Cardiac fibroblast (primary cell): ENCODE measurements at regions not wholly inside any gene's neighbourhood (a gene's known extent, or its start where the extent isn't known, plus 50 kb on each side); places are given as distances from the start of the nearest gene placed in this dataset.

Experiments
- DNase-seq, 2 donors: peaks; one replicate each; pipeline versions ENCODE4 v3.0.0 to v3.0.0-alpha.2; 2010; ENCODE audit warnings: low read depth in 2 of 2
- H3K4me3 ChIP-seq, 2 donors: replicated peaks in 1 of 2; 1 replicate in 1 of 2; 2 replicates in 1 of 2; pipeline ENCODE4 v1.5.1; 2011; ENCODE audit warnings: low read depth in 2 of 2, low read length in 2 of 2, mild to moderate bottlenecking in 2 of 2, moderate library complexity in 1 of 2
- CTCF ChIP-seq: IDR thresholded peaks from one replicate; pipeline ENCODE4 v1.5.1; 2011; ENCODE audit warnings: low read depth, mild to moderate bottlenecking, low read length, inconsistent platforms

GRCh38 chrX:15163131-15163530 is 106.8 kb downstream of the ASB9 start:
- no peak overlapping the region for H3K4me3 ChIP-seq
- TF ChIP-seq CTCF: no peak
- no peak for DNase-seq

DNA sequence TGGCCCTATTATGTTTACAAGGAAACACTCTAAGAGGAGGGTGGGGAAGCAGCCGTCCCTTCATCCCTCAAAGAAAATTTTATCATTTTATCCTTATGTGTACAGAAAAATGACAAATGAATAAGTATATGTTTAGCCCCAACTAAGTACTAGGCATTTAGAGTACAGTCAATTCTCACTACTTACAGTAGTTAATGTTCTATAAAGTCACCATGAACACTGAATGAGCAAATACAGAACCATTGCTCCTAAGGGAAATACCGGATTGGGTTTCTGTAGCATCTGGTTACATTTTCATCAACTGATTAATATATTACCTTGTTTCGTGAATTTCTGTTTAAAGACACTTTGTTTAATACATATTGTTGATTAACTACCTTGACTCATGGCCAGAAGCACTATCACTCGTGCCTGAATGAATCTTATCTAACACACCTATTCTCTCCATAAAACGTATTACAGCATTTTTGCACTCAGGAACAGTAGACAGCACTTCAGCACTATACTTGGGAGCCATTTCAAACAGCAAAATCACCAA is 109.3 kb downstream of the ASB9 start:
- no peak overlapping the region for H3K4me3 ChIP-seq
- TF ChIP-seq CTCF: no peak
- DNase-seq: no peak

DNA sequence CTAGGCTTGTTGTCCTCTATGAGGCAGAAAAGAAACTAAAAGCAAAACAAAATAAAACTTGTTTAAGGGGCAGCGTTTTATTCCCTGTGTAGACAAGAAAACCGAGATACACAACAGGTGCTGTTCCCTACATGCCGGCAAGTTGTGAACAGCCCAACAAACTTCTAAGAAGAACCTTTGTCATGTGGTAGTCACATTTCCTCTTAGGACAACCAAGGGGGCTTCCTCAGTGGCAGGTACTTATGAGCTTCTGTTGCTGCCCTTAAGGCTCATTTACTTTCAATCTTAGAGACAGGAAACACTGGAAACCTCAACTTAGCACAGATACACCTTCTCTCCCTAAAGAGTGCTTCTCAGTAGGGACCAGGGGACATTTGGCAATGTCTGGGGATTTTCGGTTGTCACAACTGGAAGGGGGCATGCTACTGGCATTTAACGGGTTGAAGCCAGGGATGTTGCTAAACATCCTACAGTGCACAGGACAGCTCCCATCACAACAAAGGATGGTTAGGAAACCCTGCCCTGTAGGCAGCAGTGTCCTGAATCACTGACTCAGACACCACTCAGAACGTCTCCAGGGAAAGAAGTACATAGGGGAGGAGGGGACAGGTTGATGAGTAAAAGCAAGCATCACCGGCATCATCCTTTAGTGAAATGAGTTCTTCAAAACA is 111.0 kb downstream of the ASB9 start:
- DNase-seq: no peak
- no peak for TF ChIP-seq CTCF
- H3K4me3 ChIP-seq: no peak overlapping the region

DNA sequence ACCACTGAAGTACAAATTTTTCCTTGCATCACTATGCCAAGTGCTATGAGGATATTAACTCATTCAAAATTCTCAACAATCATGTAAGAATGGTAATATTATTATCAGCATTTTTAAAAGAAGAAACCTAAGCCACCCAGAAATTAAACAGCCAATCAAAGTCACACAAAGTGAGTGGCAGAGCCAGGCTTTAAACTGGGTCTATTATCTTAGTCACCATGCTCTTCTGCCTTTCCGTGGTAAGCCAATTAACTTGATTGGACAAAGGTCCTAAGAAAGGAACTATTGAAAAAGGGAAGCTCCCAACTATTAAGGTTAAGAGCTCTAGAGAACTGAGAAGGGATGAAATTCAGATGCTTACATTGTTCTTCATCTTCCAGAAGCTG is 111.5 kb downstream of the ASB9 start:
- no peak for DNase-seq
- no peak overlapping the region for H3K4me3 ChIP-seq
- no peak for TF ChIP-seq CTCF

- H3K4me3 ChIP-seq: no peak overlapping the region
- TF ChIP-seq CTCF: no peak
- no peak for DNase-seq
These were observed 112.3 kb downstream of the ASB9 start for GRCh38 chrX:15157624-15158023.

DNA sequence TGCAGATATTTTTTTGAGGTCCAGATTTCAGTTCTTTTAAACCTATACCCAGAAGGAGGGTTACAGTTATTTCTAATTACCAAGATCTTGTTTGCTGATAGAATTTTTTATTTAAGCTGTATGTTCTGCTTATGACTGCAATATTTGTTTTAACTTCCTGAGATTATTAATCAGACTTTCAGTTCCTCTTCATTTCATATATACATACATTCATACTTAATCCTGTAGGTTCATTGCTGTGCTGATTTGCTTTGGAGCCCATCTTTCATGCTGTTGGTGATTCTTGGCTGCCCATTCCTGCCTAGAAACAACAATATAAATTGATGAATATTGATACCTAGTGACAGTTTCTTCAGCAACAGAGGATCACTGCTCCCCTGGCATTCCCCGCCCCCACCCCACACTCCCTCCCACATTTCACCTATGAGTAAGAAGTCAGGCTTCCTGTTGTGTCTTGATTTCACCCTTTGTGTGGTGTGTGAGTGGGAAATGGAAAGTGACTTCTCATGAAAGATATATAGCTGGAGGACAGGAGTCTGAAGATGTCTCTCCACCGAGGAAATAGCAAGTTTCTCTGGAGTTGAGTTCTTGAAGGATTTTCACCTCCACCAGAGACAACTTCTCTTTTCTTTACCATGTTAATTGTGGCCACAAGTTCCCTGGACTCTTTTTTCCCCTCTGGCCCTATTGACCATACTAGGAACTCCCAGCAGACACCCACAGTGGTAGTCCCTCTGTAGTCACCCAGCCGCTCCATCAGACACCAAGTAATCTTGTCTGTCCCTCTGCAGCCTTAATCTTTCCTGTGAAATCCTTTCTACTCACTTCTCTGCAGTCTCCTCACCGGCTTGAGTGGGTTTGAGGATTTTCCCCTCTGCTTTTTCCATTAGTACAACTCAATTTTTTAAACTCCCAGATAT is 118.4 kb downstream of the ASB9 start:
- H3K4me3 ChIP-seq: no peak overlapping the region
- no peak for TF ChIP-seq CTCF
- DNase-seq: no peak
